ENCODE measurements at regions not wholly inside any gene's neighbourhood (a gene's known extent, or its start where the extent isn't known, plus 50 kb on each side); places are given as distances from the start of the nearest gene placed in this dataset.

- TF ChIP-seq, protein P1, sequence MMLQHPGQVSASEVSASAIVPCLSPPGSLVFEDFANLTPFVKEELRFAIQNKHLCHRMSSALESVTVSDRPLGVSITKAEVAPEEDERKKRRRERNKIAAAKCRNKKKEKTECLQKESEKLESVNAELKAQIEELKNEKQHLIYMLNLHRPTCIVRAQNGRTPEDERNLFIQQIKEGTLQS (IDR thresholded peaks at IDR 0.05; ENCODE audit: borderline replicate concordance, extremely low read depth, low read depth, low read length): no peak
- TF ChIP-seq ZBED1 (IDR thresholded peaks at IDR 0.05; ENCODE audit: borderline replicate concordance) (no peak), IKZF1 (conservative IDR thresholded peaks at IDR 0.05) (no peak), GATAD2B (conservative IDR thresholded peaks at IDR 0.05; ENCODE audit: low read depth) (no peak), SMARCA5 (IDR thresholded peaks at IDR 0.05) (no peak)
- TF ChIP-seq, protein P2, sequence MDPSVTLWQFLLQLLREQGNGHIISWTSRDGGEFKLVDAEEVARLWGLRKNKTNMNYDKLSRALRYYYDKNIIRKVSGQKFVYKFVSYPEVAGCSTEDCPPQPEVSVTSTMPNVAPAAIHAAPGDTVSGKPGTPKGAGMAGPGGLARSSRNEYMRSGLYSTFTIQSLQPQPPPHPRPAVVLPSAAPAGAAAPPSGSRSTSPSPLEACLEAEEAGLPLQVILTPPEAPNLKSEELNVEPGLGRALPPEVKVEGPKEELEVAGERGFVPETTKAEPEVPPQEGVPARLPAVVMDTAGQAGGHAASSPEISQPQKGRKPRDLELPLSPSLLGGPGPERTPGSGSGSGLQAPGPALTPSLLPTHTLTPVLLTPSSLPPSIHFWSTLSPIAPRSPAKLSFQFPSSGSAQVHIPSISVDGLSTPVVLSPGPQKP (IDR thresholded peaks at IDR 0.05; ENCODE audit: low read depth, low read length): no peak
- TF ChIP-seq, protein P3, sequence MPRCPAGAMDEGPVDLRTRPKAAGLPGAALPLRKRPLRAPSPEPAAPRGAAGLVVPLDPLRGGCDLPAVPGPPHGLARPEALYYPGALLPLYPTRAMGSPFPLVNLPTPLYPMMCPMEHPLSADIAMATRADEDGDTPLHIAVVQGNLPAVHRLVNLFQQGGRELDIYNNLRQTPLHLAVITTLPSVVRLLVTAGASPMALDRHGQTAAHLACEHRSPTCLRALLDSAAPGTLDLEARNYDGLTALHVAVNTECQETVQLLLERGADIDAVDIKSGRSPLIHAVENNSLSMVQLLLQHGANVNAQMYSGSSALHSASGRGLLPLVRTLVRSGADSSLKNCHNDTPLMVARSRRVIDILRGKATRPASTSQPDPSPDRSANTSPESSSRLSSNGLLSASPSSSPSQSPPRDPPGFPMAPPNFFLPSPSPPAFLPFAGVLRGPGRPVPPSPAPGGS (IDR thresholded peaks at IDR 0.05; ENCODE audit: borderline replicate concordance, insufficient read depth, low read depth, low read length, poor library complexity, severe bottlenecking): no peak
Measured at GRCh38 chr4:181825564-181825963, 417.6 kb upstream of the TENM3 start (continued).

- Histone ChIP-seq H3K9me3 (replicated peaks; ENCODE audit: control insufficient read depth, insufficient read depth, low read length) (no peaks in the 10 kb centered on the region), H3K36me3 (ENCODE audit: control insufficient read depth in 2 of 2, insufficient read depth in 2 of 2, low read length in 1 of 2) (no peaks in the 10 kb centered on the region), H3K4me2 (ENCODE audit: control insufficient read depth, insufficient read depth) (no peak overlapping the region), H3K4me3 (no peak overlapping the region), H4K20me1 (ENCODE audit: control insufficient read depth, insufficient read depth) (no peaks in the 10 kb centered on the region), H3K4me1 (ENCODE audit: control insufficient read depth, insufficient read depth, low read length) (no peaks in the 10 kb centered on the region), H3K27ac (ENCODE audit: control insufficient read depth, insufficient read depth) (no peak overlapping the region), H3K79me2 (ENCODE audit: control insufficient read depth, insufficient read depth, low read length) (no peaks in the 10 kb centered on the region), H3K27me3 (replicated peaks in 1 of 2; ENCODE audit: control insufficient read depth in 2 of 2, insufficient read depth in 2 of 2, low read length in 1 of 2) (no peaks in the 10 kb centered on the region), H2AFZ (ENCODE audit: control insufficient read depth, low read depth, low read length) (no peak overlapping the region), H3K9ac (ENCODE audit: control insufficient read depth, insufficient read depth, low read length) (no peak overlapping the region)
- WGBS (ENCODE audit: insufficient coverage, insufficient replicate concordance, low lambda C conversion rate, missing lambda C conversion rate): 68% methylated on average over 9 of the region's 9 CpGs
- no peak for FAIRE-seq
- CTCF ChIA-PET: no interaction called here
- intact Hi-C loops (cut with micrococcal nuclease; ENCODE audit: unreplicated experiment): no loop called here
- POLR2A ChIA-PET: no interaction called here
- SMC1A ChIA-PET (ENCODE audit: uncharacterized antibody, unreplicated experiment): no interaction called here
- RAD21 ChIA-PET (ENCODE audit: unreplicated experiment): interaction anchor here (0.7 kb wide), 1 partner anchor 27 kb away, joined by 3 read pairs; no protein-coding TSS in a partner anchor
- in situ Hi-C loops (cut with MboI): no loop called here
- no TSS peak for BruUV-seq (replicated peaks)
- ATAC-seq: no peak
- no peak for DNase-seq (ENCODE audit: low read depth, low spot score)
- no peak for TF ChIP-seq IRF5 (IDR thresholded peaks at IDR 0.05; ENCODE audit: borderline replicate concordance)
- TF ChIP-seq BACH1 (IDR thresholded peaks at IDR 0.05; ENCODE audit: borderline replicate concordance): no peak
- TF ChIP-seq TCF12 (IDR thresholded peaks at IDR 0.05; ENCODE audit: low read depth, low read length): no peak
Measured at GRCh38 chr4:181827246-181827645, 416.0 kb upstream of the TENM3 start.

Data from GM12878 (cell line).